GM10248 (cell line): ENCODE measurements at regions not wholly inside any gene's neighbourhood (a gene's known extent, or its start where the extent isn't known, plus 50 kb on each side); places are given as distances from the start of the nearest gene placed in this dataset.

Source experiments
- CTCF ChIA-PET: fragments of 300-600 bp; sonication (Branson Sonifier 250); formaldehyde crosslinking; extraction: SDS; loops from one replicate; lab custom pipeline; 2021; ENCODE audit warnings: antibody characterized with exemption; lab: Yijun Ruan, JAX
- POLR2A ChIA-PET: fragments of 350-650 bp; sonication (Branson Sonifier 250); formaldehyde crosslinking; extraction: SDS; loops from one replicate; lab custom pipeline; 2020; ENCODE audit warnings: antibody characterized with exemption; lab: Yijun Ruan, JAX
- DNase-seq: peaks from one replicate; pipeline ENCODE4 v3.0.0; 2012; ENCODE audit errors: extremely low spot score
- CTCF ChIP-seq: IDR thresholded peaks from 2 replicates; pipeline ENCODE4 v1.5.1; 2012; ENCODE audit warnings: mild to moderate bottlenecking, low read depth; ENCODE audit errors: extremely low read depth, missing control alignments, control extremely low read depth

GRCh38 chr21:38182370-38182985 is 74.3 kb upstream of the KCNJ15 start:
- CTCF ChIA-PET = no interaction called here
- POLR2A ChIA-PET = no interaction called here
- no peak for TF ChIP-seq CTCF
- DNase-seq = no peak

DNA sequence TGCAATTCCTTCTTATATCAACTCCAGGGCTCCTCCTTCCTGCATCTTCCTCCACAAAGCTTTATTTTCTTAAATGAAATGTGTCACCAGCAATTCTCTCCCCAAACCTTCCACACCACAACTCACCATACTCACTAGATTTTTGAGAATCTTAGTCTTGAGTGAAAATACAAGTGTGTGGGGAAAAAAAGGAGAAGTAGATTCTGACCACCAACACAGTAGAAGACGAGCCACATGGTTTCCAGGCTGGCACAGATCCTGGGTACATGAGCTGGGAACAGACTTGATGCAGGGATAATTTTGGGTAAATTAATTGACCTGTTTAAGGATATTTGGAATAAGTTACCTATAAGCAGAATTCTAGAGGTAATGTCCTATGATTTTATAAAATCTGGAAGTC is 72.8 kb upstream of the KCNJ15 start:
- POLR2A ChIA-PET = no interaction called here
- CTCF ChIA-PET = no interaction called here
- DNase-seq = no peak
- no peak for TF ChIP-seq CTCF

- TF ChIP-seq CTCF = no peak
- POLR2A ChIA-PET = no interaction called here
- no peak for DNase-seq
- CTCF ChIA-PET = interaction anchor here (0.9 kb wide), 1 partner anchor 16 kb away, joined by 3 read pairs; no protein-coding TSS in a partner anchor
Measured at GRCh38 chr21:38186661-38187270, 70.0 kb upstream of the KCNJ15 start.

GRCh38 chr21:38188037-38188436 is 68.8 kb upstream of the KCNJ15 start:
- no peak for DNase-seq
- ChIA-PET POLR2A (no interaction called here), CTCF (interaction anchor here (1.0 kb wide), 1 partner anchor 18 kb away, joined by 4 read pairs; no protein-coding TSS in a partner anchor)
- TF ChIP-seq CTCF = no peak

GRCh38 chr21:38196036-38196435 is 60.8 kb upstream of the KCNJ15 start:
- ChIA-PET POLR2A (no interaction called here), CTCF (no interaction called here)
- DNase-seq = no peak
- TF ChIP-seq CTCF = no peak

- CTCF ChIA-PET = interaction anchor here (1.0 to 3.5 kb wide), 4 partner anchors 15 to 150 kb away, joined by 3 to 16 read pairs (median 6); no protein-coding TSS in a partner anchor
- POLR2A ChIA-PET = no interaction called here
- no peak for DNase-seq
- no peak for TF ChIP-seq CTCF
Measured at GRCh38 chr21:38202811-38203210, 54.0 kb upstream of the KCNJ15 start.
